Activated naive CD8-positive, alpha-beta T cell treated with anti-CD3 and anti-CD28 coated beads, Interleukin-2, amount 50 U/mL, for 24 hours (primary cell): ENCODE measurements at regions not wholly inside any gene's neighbourhood (a gene's known extent, or its start where the extent isn't known, plus 50 kb on each side); places are given as distances from the start of the nearest gene placed in this dataset.
"Not testable (repeated sequence)": the region's sequence is repeated elsewhere in the genome, so short reads cannot be mapped to it uniquely, and the experiment has no call there.

ENCODE experiments used
- ATAC-seq: fragments of 150-1000 bp; cut with Tn5 transposase; one replicate; pipeline ENCODE4 v1.10.0; 2021
- DNase-seq: peaks from one replicate; pipeline ENCODE4 v3.0.0; 2021
- H3K27ac Mint-ChIP-seq: one replicate; pipeline ENCODE4 v1.8.0; 2021; ENCODE audit warnings: mild to moderate bottlenecking, mixed read lengths
- H3K27me3 Mint-ChIP-seq: one replicate; pipeline ENCODE4 v1.8.0; 2021; ENCODE audit warnings: mixed read lengths
- H3K36me3 Mint-ChIP-seq: one replicate; pipeline ENCODE4 v1.8.0; 2021; ENCODE audit warnings: low read depth, mixed read lengths
- H3K4me1 Mint-ChIP-seq: one replicate; pipeline ENCODE4 v1.8.0; 2021; ENCODE audit warnings: mixed read lengths
- H3K4me3 Mint-ChIP-seq: one replicate; pipeline ENCODE4 v1.8.0; 2021; ENCODE audit warnings: mild to moderate bottlenecking, moderate library complexity, mixed read lengths
- H3K9me3 Mint-ChIP-seq: one replicate; pipeline ENCODE4 v1.8.0; 2021; ENCODE audit warnings: mixed read lengths

DNA sequence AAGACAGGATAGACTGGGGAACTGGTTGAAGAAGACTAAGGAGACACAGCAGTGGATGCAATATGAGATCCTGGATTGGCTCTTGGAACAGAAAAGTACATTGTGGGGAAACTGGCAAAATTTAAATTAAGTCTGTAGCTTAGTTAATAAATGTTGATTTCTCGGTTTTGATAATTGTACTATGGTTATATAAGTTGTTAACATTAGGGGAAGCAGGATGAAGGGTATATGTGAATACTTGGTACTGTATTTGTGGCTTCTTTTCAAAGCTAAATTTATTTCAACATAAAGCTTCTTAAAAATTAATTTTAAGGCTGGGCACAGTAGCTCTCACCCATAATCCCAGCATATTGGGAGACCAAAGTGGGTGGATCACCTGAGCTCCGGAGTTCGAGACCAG is 103.8 kb downstream of the TMEM17 start:
- no peaks in the 10 kb centered on the region for H3K9me3 Mint-ChIP-seq
- no peak overlapping the region for H3K4me3 Mint-ChIP-seq
- H3K4me1 Mint-ChIP-seq, result peaks cover 7% of the 10 kb centered on the region
- H3K27ac Mint-ChIP-seq, result no peak overlapping the region
- peaks cover 4% of the 10 kb centered on the region for H3K27me3 Mint-ChIP-seq
- no peak for ATAC-seq
- DNase-seq, result no peak
- no peaks in the 10 kb centered on the region for H3K36me3 Mint-ChIP-seq

DNA sequence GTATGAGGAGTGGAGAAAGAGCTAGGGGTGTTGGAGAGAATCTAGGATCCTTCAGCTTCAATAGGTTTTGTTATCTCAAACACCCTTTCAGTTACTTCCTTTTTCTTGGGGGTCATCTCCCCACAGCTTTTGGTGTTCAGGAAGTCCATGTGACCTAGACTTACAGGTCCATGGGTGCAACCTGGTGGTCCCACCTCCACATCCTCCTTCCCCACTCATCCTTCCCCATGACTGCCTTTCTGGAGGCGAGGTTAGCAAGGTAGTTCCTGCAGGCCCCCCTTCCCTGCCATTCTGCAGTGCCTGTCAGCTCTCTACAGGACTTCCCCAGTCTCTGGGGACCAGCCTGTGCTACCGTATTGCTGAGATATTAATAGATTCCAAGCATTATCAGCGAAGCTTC is 107.6 kb downstream of the TMEM17 start:
- H3K9me3 Mint-ChIP-seq, result peaks cover 6% of the 10 kb centered on the region
- no peak for ATAC-seq
- H3K36me3 Mint-ChIP-seq, result no peaks in the 10 kb centered on the region
- DNase-seq, result no peak
- H3K4me1 Mint-ChIP-seq, result peaks cover 7% of the 10 kb centered on the region
- no peak overlapping the region for H3K4me3 Mint-ChIP-seq
- H3K27me3 Mint-ChIP-seq, result peaks cover 4% of the 10 kb centered on the region
- H3K27ac Mint-ChIP-seq, result no peak overlapping the region

DNA sequence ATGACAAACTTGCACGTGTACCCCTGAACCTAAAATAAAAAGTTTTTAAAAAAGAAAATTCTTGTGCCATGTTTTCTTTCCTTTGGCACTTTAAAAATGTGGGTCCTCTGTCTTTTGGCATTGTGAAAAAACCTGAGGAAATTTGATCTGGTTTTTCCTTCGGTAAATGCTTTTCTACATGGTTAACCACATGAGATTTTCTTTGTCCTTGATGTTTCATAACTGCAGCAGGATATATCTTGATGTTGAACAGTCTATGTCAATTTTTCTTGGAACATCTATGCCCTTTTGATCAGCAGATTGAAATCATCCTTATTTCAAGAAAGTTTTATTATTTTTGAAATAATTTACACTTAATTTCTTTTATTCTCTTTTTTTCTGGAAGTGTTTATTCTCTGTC is 109.1 kb downstream of the TMEM17 start:
- Mint-ChIP-seq H3K27ac (no peak overlapping the region), H3K4me1 (peaks cover 7% of the 10 kb centered on the region), H3K9me3 (peaks cover 6% of the 10 kb centered on the region), H3K4me3 (no peak overlapping the region), H3K27me3 (peaks cover 4% of the 10 kb centered on the region), H3K36me3 (no peaks in the 10 kb centered on the region)
- ATAC-seq, result no peak
- DNase-seq, result no peak

DNA sequence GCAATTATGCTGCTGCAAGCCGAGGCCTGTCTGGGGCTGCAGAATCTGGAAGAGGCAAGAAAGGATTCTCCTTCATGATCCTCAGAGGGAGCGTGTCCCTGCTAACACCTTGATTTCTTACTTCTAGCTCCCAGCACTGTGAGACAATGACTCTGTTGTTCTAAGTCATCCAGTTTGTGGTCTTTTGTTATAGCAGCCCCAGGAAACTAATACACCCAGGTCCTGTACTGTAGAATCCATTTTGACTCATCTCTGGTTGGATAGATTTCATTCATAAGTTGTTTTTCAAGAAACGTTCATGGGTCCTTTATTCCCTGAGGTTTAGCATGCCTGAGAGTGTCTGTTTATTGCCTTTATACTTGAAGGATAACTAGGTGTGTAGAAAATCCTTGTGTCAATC is 112.7 kb downstream of the TMEM17 start:
- no peak overlapping the region for H3K27ac Mint-ChIP-seq
- peaks cover 3% of the 10 kb centered on the region for H3K27me3 Mint-ChIP-seq
- peaks cover 6% of the 10 kb centered on the region for H3K9me3 Mint-ChIP-seq
- no peaks in the 10 kb centered on the region for H3K36me3 Mint-ChIP-seq
- ATAC-seq, result no peak
- no peak for DNase-seq
- peaks cover 5% of the 10 kb centered on the region for H3K4me1 Mint-ChIP-seq
- no peak overlapping the region for H3K4me3 Mint-ChIP-seq

DNA sequence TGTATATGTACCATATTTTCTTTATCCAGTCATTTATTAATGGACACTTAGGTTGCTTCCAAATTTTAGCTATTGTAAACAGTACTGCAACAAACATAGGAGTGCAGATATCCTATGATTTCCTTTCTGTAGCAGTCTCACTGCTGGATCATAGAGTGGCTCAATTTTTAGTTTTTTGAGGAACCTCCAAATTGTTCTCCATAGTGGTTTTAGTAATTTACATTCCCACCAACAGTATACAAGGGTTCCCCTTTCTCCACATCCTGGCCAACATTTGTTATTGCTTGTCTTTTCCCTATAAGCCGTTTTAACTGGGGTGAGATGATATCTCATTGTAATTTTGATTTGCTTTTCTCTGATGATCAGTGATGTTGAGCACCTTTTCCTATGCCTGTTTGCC is 114.3 kb downstream of the TMEM17 start:
- no peak overlapping the region for H3K4me3 Mint-ChIP-seq
- no peak for ATAC-seq
- no peaks in the 10 kb centered on the region for H3K27me3 Mint-ChIP-seq

DNA sequence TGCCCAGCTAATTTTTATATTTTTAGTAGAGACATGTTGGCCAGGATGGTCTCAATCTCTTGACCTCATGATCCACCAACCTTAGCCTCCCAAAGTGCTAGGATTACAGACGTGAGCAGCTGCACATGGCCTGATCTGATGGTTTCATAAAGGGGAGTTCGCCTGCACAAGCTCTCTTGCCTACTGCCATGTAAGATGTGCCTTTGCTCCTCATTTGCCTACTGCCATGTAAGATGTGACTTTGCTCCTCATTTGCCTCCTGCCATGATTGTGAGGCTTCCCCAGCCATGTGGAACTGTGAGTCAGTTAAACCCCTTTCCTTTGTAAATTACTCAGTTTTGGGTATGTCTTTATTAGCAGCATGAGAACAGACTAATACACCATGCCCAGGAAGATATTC is 119.6 kb downstream of the TMEM17 start:
- H3K36me3 Mint-ChIP-seq, H3K27ac Mint-ChIP-seq, H3K4me3 Mint-ChIP-seq, ATAC-seq, H3K27me3 Mint-ChIP-seq, DNase-seq, H3K4me1 Mint-ChIP-seq: not testable (repeated sequence)
- H3K9me3 Mint-ChIP-seq, result peaks cover 16% of the 10 kb centered on the region

More for the DNA sequence above, 114.3 kb downstream of the TMEM17 start:
- no peaks in the 10 kb centered on the region for H3K36me3 Mint-ChIP-seq
- no peaks in the 10 kb centered on the region for H3K4me1 Mint-ChIP-seq
- H3K27ac Mint-ChIP-seq, result no peak overlapping the region
- H3K9me3 Mint-ChIP-seq, result peaks cover 8% of the 10 kb centered on the region
- no peak for DNase-seq

DNA sequence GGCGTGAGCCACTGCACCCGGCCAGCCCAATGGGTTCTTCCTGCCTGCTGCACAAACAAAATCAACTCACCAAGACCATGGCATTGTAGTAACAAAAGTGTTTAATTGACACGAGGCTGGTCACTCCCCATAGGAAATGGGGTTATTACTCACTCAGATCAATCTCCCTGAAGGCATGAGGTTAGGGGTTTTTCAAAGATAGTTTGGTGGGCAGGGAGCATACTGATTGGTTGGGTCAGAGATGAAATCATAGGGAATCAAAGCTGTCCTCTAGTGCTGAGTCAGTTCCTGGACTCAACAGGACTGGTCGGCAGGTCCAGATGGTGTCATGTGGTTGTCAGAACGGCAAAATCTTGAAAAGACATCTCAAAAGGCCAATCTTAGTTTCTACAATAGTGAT is 122.1 kb downstream of the TMEM17 start:
- ATAC-seq (peak; percentile 68), DNase-seq (no peak)
- peak overlapping the region; percentile 23 for H3K27ac Mint-ChIP-seq

DNA sequence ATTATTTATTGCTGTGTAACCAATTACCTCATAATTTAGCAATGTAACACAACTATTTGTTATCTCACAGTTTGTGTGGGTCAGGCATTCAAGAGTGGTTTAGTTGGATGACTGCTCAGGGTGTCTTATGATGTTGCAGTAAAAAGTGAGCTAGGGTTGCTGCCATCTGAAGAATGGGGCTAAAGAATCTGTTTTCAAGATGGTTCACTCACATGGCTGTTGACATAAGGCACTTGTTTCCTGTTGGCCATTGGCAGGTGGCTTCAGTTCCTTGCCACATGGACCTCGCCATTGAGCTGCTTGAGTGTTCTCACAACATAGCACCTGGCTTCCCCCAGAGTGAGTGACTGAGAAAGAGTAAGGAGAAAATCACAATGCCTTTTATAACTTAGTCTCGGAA is 123.2 kb downstream of the TMEM17 start:
- Mint-ChIP-seq H3K36me3 (peaks cover 2% of the 10 kb centered on the region), H3K27me3 (no peaks in the 10 kb centered on the region), H3K4me3 (no peak overlapping the region), H3K27ac (no peak overlapping the region), H3K4me1 (peaks cover 6% of the 10 kb centered on the region), H3K9me3 (peaks cover 16% of the 10 kb centered on the region)
- ATAC-seq, result no peak
- no peak for DNase-seq

More for the DNA sequence above, 122.1 kb downstream of the TMEM17 start:
- Mint-ChIP-seq H3K27me3 (no peaks in the 10 kb centered on the region), H3K36me3 (peaks cover 2% of the 10 kb centered on the region), H3K4me1 (peaks cover 6% of the 10 kb centered on the region), H3K9me3 (peaks cover 16% of the 10 kb centered on the region), H3K4me3 (no peak overlapping the region)

DNA sequence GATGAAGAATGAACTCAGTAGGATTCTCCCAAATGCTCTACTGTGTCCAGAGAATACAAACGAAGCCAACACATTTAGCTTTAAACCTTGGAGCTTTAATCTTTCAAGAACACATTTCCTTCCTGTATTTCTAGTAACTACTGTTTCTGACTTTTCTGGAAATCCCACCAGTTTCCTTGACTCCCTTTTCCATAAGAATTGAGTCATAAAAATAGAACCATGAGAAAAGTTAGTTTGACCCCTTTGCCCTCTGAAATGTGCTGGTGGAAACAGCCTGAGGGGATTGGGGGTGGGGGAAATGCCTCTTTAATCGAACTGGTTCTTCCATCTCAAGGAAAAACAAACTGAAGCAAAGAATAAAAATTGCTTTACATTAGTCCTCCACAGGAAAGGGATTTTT is 123.9 kb downstream of the TMEM17 start:
- no peak for ATAC-seq
- H3K27me3 Mint-ChIP-seq, result no peaks in the 10 kb centered on the region
- H3K36me3 Mint-ChIP-seq, result peaks cover 2% of the 10 kb centered on the region
- H3K4me3 Mint-ChIP-seq, result no peak overlapping the region
- H3K4me1 Mint-ChIP-seq, result peaks cover 6% of the 10 kb centered on the region
- no peak overlapping the region for H3K27ac Mint-ChIP-seq
- no peak for DNase-seq
- peaks cover 16% of the 10 kb centered on the region for H3K9me3 Mint-ChIP-seq

DNA sequence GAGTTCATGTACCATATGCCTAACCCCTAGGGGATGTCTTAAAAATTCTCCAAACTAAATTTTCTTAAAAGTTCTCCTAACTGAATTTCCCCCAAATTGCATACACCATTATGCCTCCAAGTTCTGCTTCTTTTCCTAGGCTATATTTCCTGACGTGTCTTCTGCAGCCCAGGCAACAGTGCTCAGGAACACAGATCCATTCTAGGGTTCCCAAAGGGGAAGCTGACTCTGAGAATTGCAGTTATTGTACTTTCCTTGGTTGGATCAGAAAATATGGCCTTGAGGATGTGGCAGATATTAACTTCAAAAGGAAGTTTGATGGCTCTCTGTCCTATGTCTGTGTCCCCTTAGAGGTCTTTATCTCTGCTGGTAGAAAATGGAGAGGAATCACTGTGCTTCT is 124.3 kb downstream of the TMEM17 start:
- no peak for ATAC-seq
- Mint-ChIP-seq H3K4me3 (no peak overlapping the region), H3K27ac (no peak overlapping the region)

DNA sequence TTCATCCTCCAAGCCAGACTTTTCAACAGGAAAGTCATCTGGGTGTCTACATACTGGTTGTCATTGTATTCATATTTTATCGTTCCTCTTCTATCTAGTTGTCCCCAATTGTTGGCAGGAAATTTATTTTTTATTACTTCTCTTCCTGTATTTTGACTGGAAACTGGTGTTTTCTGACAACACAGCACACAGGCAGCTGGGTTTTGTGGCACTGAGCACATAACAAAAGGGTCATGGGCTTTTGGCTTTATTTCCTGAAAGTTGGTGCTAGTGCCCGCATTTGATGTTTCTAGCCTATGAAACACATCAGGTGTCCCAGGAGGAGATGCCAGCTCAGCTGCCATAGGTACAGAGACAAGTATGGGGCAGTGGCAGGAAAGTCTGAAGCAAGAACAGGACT is 126.4 kb downstream of the TMEM17 start:
- no peaks in the 10 kb centered on the region for H3K36me3 Mint-ChIP-seq
- peaks cover 10% of the 10 kb centered on the region for H3K9me3 Mint-ChIP-seq
- no peaks in the 10 kb centered on the region for H3K27me3 Mint-ChIP-seq
- peaks cover 6% of the 10 kb centered on the region for H3K4me1 Mint-ChIP-seq
- H3K4me3 Mint-ChIP-seq, result no peak overlapping the region
- ATAC-seq, result no peak
- H3K27ac Mint-ChIP-seq, result no peak overlapping the region
- no peak for DNase-seq

More for the DNA sequence above, 124.3 kb downstream of the TMEM17 start:
- Mint-ChIP-seq H3K4me1 (peaks cover 6% of the 10 kb centered on the region), H3K9me3 (peaks cover 14% of the 10 kb centered on the region), H3K27me3 (no peaks in the 10 kb centered on the region), H3K36me3 (peaks cover 2% of the 10 kb centered on the region)
- DNase-seq, result no peak

DNA sequence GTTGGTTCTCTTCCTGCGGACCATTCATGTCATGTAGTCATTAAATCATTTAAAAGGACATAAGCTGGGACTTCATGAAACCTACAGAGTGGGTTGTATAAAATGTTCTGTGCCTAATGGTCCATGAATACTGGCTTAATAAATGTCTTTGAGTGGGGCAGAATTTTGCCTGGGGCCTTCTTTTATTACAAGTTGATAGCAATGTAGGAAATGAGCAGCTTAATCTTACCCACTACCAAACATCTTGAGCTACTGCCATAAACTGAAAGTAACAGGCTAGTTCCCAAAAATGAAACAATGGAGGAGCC is 130.9 kb downstream of the TMEM17 start:
- Mint-ChIP-seq H3K9me3 (peaks cover 14% of the 10 kb centered on the region), H3K4me1 (no peaks in the 10 kb centered on the region), H3K4me3 (no peak overlapping the region), H3K36me3 (peaks cover 2% of the 10 kb centered on the region), H3K27ac (no peak overlapping the region), H3K27me3 (no peaks in the 10 kb centered on the region)
- no peak for ATAC-seq
- DNase-seq, result no peak

DNA sequence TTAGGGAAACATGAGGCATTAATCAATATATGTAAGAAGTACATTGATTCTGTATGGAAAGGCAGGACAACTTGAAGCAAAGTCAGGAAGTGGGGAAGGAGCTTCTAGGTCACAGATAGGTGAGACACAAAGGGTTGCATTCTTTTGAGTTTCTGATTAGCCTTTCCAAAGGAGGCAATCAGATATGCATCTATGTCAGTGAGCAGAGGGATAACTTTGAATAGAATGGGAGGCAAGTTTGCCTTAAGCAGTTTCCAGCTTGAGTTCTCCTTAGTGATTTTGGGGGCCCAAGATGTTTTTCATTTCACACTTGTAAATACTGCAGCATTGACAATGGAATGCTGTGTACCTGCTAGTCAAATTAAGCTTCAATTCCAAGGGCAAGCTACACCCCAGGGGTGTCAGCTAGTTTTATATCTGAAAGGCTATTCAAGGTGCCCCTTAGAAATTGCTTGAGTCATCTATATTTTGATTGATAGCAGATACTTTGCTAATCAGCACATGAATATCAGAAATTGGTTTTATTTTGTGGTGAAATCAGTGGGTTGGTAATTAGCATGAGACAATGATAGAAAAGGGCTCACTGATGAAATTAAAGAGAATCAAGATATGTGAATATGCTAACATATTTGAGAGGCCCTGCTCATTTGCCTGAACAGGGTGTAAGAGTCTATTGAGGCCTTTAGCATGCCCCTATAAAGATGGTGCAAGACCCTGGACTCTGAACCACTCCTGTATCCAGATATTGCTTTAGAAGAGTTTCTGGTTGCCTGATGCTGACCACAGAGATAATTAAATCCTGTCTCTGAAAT is 131.5 kb downstream of the TMEM17 start:
- Mint-ChIP-seq H3K36me3 (peaks cover 2% of the 10 kb centered on the region), H3K4me1 (no peaks in the 10 kb centered on the region), H3K4me3 (no peak overlapping the region), H3K27me3 (no peaks in the 10 kb centered on the region), H3K27ac (no peak overlapping the region), H3K9me3 (peaks cover 14% of the 10 kb centered on the region)
- ATAC-seq (no peak), DNase-seq (no peak)

DNA sequence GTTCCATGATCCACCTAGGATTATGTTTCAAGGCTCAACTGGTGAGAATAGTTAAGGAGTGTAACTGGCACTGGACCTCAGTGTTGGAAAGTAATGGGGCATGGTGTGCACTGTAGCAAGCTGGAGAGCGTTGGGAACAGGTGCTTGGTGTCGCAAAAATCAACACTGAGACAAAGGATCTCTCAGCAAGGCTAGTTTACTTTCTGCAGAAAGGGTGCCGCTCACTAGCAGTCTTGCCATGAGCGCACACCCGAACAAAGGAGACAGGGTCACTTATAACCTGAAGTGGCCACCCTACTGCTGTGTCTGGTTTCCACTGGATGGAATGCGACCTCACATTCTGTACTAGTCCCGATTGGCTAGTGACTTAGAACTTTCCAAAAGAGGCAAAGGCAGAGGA is 133.2 kb downstream of the TMEM17 start:
- H3K9me3 Mint-ChIP-seq, result peaks cover 14% of the 10 kb centered on the region
- no peak overlapping the region for H3K4me3 Mint-ChIP-seq
- no peak for DNase-seq
- H3K27me3 Mint-ChIP-seq, result no peaks in the 10 kb centered on the region
- H3K36me3 Mint-ChIP-seq, result peaks cover 2% of the 10 kb centered on the region
- no peak for ATAC-seq
- no peak overlapping the region for H3K27ac Mint-ChIP-seq
- H3K4me1 Mint-ChIP-seq, result no peaks in the 10 kb centered on the region

DNA sequence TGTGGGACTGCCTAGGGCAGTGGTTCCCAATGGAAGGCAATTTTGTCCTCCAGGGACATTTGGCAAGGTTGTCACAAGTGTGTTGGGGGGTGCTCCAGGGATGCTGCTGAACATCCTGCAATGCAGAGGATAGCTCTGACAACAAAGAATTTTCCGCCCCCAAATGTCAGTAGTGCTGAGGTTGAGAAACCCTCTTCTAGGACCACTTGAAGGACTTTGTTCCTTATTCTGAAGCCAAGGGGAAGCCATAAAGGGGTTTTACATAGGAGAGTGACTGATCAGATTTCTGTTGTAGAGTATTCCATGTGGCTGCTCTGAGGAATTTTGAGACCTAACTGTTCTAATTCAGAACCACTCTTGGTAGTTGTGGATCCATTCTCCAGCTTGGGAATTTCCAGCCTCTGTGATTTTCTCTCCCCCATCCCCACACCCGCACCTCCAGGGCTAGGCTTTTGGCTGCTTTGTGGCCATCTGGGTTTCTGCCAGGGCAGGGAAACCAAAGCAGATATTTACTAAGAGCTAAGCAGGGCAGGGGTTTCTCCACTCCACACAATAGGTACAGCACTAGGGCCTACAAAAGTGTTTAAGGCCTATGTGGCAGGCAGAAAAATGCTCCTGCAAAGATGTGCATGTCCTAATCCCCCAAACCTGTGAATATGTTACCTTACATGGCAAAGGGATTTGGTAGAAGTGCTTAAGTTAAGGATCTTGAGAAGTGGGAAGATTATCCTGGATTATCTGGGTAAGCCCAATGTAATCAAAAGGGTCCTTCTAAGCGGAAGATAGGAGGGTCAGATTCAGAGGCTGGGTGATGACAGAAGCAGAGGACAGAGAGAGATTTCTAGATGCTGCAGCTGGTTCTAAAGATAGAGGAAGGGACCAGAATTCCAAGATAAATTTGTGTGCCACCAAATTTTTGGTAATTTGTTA is 135.4 kb downstream of the TMEM17 start:
- H3K36me3 Mint-ChIP-seq, result peaks cover 2% of the 10 kb centered on the region
- no peak for DNase-seq

More for the DNA sequence above, 135.4 kb downstream of the TMEM17 start:
- no peak for ATAC-seq
- H3K9me3 Mint-ChIP-seq, result peaks cover 10% of the 10 kb centered on the region
- no peaks in the 10 kb centered on the region for H3K4me1 Mint-ChIP-seq
- no peak overlapping the region for H3K27ac Mint-ChIP-seq
- no peaks in the 10 kb centered on the region for H3K27me3 Mint-ChIP-seq
- no peak overlapping the region for H3K4me3 Mint-ChIP-seq
